ENCODE measurements at regions not wholly inside any gene's neighbourhood (a gene's known extent, or its start where the extent isn't known, plus 50 kb on each side); places are given as distances from the start of the nearest gene placed in this dataset.

- DNase-seq (ENCODE audit: insufficient read length, low spot score): no peak
- FAIRE-seq: no peak
- TF ChIP-seq CTCF (IDR thresholded peaks at IDR 0.05; ENCODE audit: insufficient read depth, missing control alignments): no peak
These were observed 1081.6 kb upstream of the ACO1 start for GRCh38 chr9:31302620-31303418.

GRCh38 chr9:31304576-31304975, 1079.9 kb upstream of the ACO1 start:
- no peak for FAIRE-seq
- TF ChIP-seq CTCF (IDR thresholded peaks at IDR 0.05; ENCODE audit: insufficient read depth, missing control alignments): no peak
- no peak for DNase-seq (ENCODE audit: insufficient read length, low spot score)

GRCh38 chr9:31314241-31314640, 1070.2 kb upstream of the ACO1 start:
- TF ChIP-seq CTCF (IDR thresholded peaks at IDR 0.05; ENCODE audit: insufficient read depth, missing control alignments): no peak
- peak; percentile 46 for FAIRE-seq
- no peak for DNase-seq (ENCODE audit: insufficient read length, low spot score)

- DNase-seq (ENCODE audit: insufficient read length, low spot score): no peak
- TF ChIP-seq CTCF (IDR thresholded peaks at IDR 0.05; ENCODE audit: insufficient read depth, missing control alignments): no peak
- FAIRE-seq: no peak
These were observed 1063.9 kb upstream of the ACO1 start for GRCh38 chr9:31320494-31320893.

- FAIRE-seq: no peak
- DNase-seq (ENCODE audit: insufficient read length, low spot score): no peak
- no peak for TF ChIP-seq CTCF (IDR thresholded peaks at IDR 0.05; ENCODE audit: insufficient read depth, missing control alignments)
These were observed 1063.2 kb upstream of the ACO1 start for GRCh38 chr9:31321256-31321655.

GRCh38 chr9:31321686-31322085, 1062.8 kb upstream of the ACO1 start:
- TF ChIP-seq CTCF (IDR thresholded peaks at IDR 0.05; ENCODE audit: insufficient read depth, missing control alignments): no peak
- DNase-seq (ENCODE audit: insufficient read length, low spot score) (no peak), FAIRE-seq (no peak)

- FAIRE-seq (no peak), DNase-seq (ENCODE audit: insufficient read length, low spot score) (no peak)
- TF ChIP-seq CTCF (IDR thresholded peaks at IDR 0.05; ENCODE audit: insufficient read depth, missing control alignments): no peak
These were observed 1060.6 kb upstream of the ACO1 start for GRCh38 chr9:31323726-31324444.

Measured in D721Med (cell line).